ENCODE measurements at regions not wholly inside any gene's neighbourhood (a gene's known extent, or its start where the extent isn't known, plus 50 kb on each side); places are given as distances from the start of the nearest gene placed in this dataset.

DNA sequence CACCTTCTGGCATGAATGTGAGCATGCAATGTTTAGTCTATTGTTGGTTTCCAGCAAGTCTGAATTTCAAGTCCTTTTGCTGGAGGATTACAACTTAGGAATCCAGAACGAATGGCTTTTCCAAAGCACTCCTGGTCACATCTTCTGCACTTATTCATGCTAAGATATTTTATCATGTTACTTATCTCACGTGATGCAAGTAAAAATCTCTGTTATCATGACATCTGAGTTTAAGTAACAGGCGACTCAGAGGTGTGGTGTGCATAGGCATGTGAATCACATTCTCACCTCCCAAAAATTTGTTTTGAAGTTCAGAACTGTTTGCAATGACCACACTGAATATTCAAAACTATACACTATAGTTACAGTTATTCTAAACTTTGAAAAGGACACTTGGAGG, 204.8 kb upstream of the FGGY start:
- peak; percentile 43 for DNase-seq

DNA sequence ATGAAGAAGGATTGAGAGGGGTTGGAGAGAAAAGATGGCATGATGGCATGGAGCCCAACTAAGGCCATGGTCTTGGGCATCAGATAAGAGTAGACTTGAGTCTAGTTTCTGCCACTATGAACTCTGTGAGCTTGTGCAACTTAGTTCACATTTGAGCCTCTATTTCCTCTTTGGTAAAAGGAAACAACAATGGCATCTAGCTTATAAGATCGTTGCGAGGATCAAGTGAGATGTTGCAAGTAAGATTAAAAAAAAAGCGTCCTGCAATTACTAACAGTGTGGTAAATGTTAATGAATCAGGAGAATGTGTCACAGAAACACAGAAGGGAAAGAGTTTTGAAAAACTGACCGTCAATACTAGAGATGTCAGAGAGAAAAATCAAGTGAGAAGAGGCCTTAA, 202.9 kb upstream of the FGGY start:
- no peak for DNase-seq

DNA sequence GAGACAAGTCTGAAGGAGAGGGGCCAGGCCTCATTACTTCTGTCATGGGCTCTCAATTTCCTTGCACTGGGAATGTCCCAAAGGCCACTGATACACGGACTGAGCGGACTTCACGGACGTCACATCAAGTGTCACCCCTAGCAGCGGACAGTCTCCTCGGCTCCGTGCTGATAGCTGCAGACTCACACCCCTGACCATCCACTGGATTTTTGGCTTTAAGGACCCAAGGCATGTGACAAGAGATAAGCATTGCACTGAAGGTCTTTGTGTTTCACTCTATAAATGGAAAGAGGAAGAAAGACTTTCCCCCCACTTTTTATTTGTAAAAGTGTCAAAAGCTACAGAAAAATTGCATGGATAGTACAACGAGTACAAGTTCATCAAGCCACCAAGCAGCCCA, 200.4 kb upstream of the FGGY start:
- no peak for DNase-seq

DNA sequence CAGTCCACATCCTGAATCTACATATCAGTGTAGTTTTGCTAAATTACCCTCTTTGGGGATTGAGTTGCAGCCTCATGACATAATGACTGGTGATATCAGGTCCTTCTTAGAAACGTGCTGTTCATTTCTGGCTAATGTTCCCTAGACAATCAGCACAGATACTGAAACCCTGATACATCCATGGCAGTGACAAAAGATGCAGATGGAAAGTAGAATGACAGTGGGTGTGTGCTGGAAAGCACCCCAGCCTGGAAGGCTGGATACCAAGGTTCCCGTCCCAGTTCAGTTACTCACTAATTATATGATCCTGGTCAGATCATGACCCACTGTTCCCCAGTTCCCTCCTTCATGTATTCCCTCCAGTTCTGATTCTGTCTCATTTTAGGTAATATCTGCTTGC, 198.2 kb upstream of the FGGY start:
- DNase-seq, result no peak

DNA sequence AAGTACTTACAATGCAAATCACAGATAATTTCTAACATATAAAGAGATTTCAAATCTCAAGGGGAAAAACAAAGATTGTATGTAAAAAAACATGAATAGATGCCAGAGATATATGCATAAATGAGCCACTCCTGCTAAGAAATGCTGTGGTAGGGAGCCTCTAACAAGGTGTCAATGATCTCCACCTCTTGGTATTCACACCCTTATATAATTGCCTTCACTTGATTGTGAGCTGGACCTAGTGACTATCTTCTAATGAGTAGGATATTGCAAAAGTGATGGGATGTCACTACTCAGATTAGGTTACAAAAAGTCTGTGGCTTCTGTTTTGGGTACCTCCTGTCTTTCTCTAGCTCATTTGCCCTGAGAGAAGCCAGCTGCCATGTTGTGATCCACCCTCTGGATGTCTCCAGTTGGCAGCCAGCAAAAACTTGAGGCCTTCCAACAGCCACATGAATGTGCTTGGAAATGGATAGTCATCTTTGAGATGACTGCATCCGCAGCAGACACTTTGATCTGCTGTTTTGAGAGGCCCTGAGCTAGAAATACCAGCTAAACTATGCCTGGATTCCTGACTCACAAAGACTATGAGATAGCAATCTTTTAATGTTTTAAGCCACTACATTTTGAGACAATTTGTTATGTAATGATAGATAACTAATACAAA, 196.1 kb upstream of the FGGY start:
- peak; percentile 71 for DNase-seq

DNA sequence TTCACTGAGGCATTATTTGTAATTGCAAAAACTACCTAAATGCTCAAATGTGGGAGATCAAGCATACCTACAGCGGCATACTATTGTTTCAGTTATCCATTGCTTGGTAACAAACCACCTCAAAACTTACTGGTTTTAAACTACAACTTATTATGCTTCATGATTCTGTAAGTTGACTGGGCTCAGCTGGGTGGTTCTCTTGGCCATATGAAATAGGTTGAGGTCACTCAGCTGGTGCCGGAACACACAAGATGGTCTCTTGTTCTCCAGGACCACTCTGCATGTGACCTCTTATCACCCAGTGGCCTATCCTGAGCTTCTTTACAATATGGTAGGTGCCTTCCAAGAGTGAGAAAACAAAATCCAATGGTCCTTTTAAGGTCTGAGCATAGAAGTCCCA, 195.4 kb upstream of the FGGY start:
- no peak for DNase-seq

DNA sequence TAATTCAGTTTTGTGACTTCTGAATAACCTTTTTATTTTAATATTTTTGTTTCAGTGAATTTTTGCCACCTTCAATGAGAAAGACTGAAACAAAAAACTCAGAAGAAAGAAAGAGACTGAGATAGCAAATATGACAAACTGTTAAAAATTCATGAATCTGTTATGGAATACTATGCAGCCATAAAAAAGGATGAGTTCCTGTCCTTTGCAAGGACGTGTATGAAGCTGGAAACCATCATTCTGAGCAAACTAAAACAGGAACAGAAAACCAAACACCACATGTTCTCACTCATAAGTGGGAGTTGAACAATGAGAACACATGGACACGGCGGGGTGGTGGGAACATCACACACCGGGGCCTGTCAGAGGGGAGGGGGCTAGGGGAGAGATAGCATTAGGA, 193.4 kb upstream of the FGGY start:
- no peak for DNase-seq

DNA sequence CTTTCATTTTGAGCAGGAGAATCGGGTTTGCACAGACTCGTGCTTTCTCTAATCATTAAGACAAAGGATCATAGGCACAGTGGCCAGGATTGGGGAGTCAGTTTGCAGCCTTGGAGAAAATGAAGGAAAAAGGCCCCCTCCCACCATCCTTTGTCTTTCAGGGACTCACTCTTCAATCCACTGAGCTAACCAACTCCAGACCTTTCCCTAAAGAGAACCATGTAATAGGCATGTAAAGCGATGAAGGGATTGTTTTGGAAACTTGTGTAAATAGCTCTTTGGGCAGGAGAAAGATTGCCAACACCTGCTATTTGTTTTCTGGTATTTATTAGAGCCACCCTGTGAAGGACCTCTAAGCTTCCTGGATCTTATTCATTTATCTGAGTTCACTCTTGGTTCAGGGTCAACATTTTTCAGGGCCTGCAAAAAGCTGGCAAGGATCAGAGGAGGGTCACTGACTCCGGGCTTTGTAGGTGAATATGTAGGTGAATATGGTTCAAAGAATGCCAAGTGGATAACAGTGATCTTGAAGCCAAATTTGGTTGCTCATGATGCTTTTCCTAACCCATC, 192.6 kb upstream of the FGGY start:
- DNase-seq, result no peak

DNA sequence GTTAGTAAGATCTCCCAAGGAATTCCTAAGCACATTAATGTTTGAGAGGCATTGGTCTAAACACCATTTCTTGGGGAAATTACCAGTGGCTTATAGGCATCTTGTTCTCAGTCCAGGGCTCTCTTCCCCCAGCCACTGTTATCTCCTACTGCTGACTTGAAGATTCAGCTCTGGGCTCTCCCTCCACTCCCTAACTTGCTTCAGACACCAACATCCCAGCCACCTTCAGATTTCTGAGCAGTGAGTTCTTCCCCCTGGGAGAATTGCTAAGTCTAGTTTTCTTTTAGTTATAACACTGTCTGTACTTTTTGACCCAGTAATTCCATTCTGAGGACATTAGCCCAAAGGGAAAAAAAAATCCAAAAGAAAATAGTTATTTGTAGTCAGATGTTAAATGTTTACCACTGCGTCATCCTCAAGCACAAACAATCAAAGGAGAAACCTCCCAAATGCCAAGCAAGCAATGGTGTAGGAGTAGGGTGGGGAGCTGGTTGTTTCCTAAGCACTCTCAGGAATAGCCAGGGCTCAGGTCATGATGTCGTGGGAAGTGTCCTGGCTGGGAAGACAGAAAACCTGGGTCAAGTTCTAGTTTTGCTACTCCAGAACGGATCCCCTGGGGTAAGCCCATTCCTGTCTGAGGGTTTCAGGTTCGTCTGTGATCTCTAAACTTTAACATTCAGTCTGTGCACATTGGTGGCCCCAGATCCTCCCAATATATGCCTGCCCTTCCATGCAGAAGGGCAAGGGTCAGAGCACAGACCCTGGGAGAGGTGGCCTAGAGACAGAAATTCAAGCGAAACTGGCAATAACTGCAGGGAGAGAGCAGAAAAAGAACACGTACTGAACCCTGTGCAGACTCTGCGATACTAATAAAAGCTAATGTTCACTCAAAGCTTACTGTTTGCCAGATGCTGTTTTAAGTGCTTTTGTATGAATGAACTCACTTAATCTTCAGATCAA, 191.1 kb upstream of the FGGY start:
- DNase-seq, result no peak

DNA sequence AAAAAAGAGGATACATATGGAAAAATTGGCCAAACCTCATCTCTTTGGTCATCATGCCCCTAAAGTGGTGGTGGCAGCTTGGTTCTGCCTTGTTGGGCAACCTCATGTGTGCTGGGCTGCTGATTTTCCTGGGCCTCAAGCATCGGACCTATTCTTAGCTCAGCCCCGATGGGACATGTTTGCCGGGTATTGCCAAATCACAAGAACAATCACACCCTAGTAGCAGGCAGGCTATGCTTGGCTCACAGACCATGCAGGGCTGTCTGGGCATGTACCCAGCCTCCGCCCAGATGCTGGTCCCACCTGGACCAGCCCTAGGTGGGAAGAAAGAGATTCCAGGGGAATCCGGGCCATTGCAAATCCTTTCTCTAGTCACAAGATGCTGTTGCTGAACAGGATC, 189.4 kb upstream of the FGGY start:
- DNase-seq, result no peak

DNA sequence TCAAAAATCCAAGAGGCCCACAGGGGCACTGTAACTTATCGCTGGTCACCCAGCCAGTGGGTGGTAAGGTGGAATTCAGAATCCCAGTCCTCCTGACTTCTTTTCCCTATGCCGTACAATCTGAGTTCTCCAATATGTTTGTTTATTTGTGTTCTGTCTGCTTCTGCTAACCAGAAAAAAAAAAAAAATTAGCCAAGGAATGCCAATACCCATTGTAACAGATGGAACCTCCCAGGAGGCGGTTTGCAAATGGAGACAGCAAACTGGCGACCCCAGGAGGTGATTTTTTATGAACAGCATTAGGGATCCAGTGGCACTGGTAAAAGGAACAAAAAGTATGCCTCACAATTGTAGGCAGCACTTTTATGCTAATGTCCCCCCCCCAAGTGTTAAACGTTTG, 189.0 kb upstream of the FGGY start:
- no peak for DNase-seq

DNA sequence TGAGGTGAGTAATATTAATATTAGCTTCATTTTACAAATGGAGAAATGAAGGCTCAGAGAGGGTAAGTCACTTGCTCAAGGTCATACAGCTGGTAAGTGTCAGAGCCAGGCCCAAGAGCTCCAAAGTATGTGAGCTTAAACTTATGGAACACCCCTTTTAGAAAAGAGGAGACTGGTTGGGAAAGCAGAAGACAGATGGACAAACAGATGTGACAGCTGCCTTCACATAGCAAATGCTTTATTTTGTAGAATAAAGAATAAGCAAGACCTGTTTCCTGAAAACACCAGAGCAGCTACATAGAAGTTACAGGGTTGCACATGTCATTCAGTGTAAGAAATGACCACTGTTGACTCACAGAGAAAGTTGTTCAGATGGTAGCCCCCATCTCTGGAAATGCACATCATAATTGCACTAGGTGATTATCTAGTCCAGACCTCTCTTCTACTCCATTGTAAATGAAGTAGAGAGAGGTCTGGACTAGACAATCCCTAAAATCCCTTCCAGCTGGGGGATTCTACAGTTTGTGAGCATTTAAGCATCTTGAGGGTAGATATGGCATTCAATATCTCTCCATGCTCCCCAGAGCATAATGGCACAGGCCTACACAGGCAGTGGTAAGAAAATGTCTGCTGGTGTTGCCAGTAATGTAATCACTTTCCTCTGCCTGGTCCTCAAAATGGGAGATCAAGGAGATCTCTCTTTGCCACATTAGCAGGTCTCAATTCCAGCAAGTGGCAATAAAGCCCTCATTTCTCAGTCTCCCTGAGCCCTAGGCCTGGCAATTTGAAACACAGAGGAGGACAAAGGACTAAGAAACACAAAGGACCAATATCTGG, 188.2 kb upstream of the FGGY start:
- no peak for DNase-seq

DNA sequence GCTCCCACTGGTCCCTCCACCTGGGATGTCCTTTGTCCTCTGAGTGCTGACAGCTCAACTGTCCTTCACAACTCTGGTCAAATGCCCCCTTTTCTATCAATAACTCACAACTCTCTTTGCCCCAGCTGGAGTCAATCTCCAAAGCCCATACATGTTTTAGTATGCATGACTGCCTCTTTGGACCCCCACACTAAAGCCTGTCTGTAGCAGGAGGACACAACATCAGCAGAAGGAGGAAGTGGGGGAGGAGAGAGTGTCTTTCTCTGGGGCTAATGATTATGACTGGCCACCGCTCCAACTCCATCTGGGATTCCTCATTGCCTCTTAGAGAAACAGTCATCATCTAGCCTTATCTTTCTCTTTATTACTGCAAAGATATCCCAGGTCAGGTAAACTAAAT, 186.6 kb upstream of the FGGY start:
- DNase-seq, result no peak

DNA sequence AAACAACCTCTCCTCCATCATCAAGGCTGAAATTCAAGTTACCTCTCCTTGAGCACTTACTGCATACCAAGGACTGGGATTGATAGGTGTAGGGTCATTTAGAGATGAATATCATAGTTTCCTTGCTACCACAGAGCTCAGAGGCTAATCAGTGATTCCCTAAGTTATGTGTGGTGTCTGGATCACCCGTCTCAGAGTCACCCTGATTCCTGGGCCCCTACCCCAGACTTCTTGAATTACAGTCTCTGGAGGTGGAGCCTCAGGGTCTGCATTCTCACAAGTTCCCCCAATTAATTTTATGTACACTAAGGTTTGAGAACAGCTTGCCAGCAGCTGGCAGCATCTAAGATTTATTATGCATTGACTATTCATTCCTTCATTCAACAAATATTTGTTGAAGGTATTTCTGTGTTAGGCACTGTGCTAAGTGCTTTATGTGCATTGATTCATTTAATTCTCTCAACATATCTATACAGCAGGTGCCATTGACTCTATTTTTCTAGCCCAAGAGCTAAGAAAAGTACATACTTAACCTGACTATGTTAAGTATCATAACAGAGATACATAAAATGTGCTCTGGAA, 182.9 kb upstream of the FGGY start:
- peak; percentile 39 for DNase-seq

DNA sequence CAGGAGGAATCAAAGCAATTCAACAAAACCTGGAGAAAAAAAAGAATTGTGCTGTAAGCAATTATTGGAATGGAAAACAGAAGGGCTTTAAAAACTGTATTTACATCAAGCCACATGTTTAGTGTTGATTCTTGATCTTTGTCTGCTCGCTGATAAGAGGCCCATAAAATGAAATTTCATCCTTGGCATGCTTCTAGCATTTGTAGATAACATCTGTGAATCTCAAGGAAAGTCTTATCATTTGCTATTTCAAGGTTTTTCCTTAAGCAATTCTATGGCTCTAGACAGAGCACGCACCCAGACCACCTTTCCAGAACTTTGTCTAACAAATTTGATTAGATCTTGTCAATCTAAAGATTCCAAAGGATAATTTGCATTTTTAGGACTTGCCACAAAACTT, 181.0 kb upstream of the FGGY start:
- DNase-seq, result no peak

DNA sequence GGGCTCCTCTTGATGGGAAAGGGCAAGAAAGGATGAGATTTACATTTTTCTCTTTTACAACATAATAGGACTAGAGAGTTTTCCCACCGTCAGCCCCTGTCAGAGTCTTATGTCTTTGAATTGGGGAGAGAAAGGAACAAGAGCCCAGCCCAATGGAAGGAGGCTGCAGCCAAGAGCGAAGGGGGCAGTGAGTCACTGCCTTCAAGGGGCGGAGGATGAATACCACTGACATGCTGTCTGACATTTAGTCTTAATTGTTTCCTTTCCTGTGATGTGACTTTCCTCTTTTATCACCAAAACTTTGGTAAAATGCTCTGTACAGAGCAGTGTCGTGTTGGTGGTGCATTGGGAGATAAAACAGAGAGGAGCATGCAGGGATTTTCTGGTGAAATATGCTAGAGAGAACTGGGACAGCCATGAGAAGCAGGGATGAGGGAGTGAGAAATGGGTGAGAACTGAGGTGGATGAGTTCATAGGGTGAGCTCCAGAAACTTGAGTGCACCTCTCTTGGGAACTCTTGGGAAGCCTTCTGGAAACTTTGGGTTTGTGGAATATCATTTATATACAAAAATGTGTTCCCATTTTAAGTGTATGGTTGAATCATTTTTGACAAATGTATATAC, 179.9 kb upstream of the FGGY start:
- peak; percentile 74 for DNase-seq

DNA sequence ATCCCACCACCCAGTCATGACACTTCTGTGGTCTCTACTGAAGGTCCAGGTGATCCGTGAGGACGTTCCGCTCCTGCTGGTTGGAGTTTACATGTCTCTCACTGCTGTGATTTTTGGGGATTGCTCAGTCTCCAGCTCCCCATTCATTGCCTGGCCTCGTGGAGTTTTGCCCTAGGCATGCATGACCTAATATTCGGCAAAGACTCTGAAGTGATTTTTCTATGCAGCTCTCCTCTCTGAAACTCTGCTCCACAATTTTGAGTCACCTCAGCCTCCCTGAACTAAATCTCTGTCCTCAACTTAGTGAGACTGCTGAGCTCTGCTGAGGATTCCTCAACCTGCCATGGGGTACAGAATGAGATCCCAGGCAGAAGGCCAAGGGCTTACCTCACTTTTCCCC, 174.4 kb upstream of the FGGY start:
- DNase-seq, result no peak

DNA sequence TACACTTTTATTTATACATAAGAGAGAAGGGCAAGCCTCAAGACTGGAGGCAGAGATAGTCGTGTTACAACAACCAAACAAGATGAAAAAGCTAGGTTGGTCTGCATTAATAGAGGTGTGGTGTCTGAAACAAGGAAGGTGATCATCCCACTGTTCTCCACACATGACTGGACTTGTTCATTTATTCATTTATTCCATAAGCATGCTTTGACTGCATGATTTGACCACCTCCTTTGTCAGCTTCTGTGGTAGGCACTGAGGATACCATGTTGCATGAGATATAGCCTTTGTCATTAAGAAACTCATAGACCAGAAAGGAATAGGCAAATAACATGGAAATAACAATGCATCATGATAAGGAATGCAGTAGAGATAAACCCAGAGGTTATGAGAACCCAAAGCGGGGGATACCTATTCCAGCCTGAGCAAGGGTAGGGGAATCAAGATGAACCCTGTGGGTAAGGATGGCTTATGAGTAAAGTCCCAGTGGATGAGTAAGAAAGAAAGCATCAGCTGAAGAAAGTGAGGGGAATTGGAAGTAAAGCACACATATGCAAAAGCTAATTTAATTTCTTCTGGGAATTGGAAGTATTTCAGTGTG, 173.7 kb upstream of the FGGY start:
- peak; percentile 53 for DNase-seq

DNA sequence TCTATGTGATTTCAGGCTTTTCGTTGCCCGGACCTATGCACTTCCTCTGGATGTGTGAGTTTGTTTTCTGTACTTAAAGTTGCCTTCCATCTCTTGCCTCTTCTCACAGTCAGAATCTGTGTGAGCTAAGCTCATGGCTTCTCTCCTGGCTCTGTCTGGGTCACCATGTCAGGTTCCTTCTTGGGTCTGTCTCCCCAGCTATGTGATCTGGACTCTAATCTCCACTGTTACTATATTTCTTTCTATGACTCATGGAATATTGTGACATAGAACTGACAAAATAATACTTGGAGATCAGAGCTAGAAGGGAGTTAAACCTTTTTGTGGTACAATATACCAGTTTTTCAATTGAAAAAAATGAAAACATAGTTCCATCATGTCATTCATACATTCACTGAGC, 172.7 kb upstream of the FGGY start:
- DNase-seq, result peak; percentile 37

DNA sequence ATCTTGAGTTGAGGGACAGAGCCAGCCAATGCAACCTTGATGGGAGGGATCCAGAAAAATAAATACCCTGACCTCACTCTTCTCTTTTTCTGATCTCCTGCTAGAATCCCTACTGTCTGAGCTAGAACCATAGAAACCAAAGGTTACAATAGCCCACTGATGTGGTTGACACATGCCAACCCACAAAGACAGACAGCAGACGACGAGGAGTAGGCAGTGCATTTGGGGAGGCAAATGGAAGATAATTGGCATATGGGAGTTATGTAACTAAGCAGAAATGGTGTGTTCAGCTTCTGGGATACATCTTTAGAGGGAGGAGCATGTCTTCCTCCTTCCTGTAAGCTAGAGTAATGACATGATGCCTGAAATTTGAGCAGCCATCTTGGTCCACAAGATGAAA, 171.7 kb upstream of the FGGY start:
- DNase-seq, result no peak

DNA sequence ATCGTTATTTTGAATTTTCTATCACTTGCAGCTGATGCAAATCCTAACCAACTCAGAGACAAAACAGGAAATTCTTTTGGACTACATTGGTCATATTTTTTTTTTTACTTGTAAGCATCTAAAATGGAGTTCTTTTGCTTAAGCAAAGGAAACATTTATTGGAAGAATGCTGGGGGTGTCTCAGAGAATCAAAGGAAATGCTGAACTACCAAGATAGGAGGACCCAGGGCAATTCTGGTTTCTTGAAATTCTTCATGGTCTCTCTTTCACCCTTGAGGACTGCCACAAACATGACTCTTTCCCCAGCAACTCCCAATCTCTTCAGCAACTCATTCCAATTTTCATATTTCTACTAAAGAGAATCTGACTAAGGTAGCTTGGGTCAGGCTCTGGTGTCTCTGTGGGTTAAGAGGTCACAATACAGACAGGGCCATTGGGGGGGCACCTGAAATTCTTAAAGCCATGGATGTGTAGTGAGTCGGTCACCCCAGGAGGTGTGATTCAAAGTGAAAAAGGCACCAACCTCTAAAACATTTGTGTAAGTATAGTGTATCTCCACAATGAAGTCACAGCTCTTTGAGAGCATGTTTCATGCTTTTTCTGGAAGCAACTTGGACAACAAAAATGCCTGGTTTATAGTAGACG, 171.1 kb upstream of the FGGY start:
- DNase-seq, result peak; percentile 55
